K562 (cell line): ENCODE measurements at regions not wholly inside any gene's neighbourhood (a gene's known extent, or its start where the extent isn't known, plus 50 kb on each side); places are given as distances from the start of the nearest gene placed in this dataset.

Source experiments
- CTBP1 ChIP-seq: fragments of 450-650 bp; IDR thresholded peaks from 2 replicates; pipeline ENCODE4 v1.6.1; 2016; ENCODE audit warnings: borderline replicate concordance
- HSF4 ChIP-seq: fragments of 250-450 bp; sonication (Bioruptor Pico); IDR thresholded peaks from 2 replicates; pipeline ENCODE4 v2.1.2; 2022; ENCODE audit warnings: mild to moderate bottlenecking, moderate library complexity, borderline replicate concordance
- RFX5 ChIP-seq: IDR thresholded peaks from 2 replicates; pipeline ENCODE4 v1.6.1; 2011; ENCODE audit warnings: low read depth, mild to moderate bottlenecking, improper control_type of control experiment, low read length
- TF ChIP-seq, protein P1 (sequence below), 2 experiments: fragments of 450-650 bp; formaldehyde crosslinking in 1 of 2; IDR thresholded peaks; 2 replicates each; pipeline versions ENCODE4 v1.4.0 to v1.6.1; 2014 to 2020; ENCODE audit warnings: mild to moderate bottlenecking in 2 of 2, borderline replicate concordance in 1 of 2, low read depth in 1 of 2
- TF ChIP-seq, protein P2 (sequence below): fragments of 450-650 bp; IDR thresholded peaks from 2 replicates; pipeline ENCODE4 v1.6.1; 2017; ENCODE audit warnings: antibody characterized with exemption

DNA sequence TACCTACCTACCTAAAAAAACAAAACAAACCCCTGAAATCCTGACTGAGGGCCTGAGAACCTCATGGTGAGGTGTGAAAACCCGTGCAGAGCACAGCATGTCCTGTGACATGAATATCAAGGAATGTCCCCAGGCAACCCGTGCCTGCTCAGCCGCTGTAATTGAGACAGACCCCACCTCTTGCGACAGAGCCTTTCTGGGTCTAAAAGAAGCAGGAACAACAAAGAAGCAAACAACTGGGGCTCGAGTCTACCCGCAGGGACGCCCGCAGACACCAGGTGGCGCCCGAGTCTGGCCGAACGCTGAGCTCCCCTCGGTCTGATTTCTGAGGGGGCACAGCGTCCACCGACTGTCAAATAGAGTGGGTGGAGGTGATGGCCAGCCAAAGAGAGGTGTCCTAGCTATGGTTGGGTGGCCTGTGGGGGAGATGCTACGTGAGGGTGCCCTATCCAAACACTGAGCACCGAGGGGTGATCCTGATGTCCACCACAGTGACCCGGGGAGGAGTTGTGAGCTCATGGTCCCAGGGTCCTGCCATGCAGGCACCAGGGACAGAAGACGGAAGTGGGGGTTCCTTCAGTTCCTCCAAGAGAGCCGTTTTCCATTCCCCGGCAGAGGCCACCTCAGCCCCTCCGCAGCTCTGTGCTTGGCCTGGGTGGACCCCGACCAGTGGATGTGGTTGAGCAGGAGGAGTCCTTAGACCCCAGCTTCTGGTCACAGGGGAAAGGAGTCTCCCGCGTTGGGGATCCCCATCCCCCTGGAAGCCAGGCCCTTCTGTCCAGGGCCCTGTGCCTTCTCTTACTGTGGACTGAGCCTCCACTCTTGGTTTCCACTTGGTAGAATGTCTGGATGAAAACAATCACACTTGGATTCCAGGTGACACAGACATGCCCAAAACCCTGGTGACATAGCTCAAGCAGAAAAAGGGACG lies 268.2 kb downstream of the CDC5L start (continued):
- TF ChIP-seq CTBP1, result peak; percentile 60; the same call in 1 of the 2 replicates
- no peak for TF ChIP-seq RFX5
- TF ChIP-seq, protein P1, sequence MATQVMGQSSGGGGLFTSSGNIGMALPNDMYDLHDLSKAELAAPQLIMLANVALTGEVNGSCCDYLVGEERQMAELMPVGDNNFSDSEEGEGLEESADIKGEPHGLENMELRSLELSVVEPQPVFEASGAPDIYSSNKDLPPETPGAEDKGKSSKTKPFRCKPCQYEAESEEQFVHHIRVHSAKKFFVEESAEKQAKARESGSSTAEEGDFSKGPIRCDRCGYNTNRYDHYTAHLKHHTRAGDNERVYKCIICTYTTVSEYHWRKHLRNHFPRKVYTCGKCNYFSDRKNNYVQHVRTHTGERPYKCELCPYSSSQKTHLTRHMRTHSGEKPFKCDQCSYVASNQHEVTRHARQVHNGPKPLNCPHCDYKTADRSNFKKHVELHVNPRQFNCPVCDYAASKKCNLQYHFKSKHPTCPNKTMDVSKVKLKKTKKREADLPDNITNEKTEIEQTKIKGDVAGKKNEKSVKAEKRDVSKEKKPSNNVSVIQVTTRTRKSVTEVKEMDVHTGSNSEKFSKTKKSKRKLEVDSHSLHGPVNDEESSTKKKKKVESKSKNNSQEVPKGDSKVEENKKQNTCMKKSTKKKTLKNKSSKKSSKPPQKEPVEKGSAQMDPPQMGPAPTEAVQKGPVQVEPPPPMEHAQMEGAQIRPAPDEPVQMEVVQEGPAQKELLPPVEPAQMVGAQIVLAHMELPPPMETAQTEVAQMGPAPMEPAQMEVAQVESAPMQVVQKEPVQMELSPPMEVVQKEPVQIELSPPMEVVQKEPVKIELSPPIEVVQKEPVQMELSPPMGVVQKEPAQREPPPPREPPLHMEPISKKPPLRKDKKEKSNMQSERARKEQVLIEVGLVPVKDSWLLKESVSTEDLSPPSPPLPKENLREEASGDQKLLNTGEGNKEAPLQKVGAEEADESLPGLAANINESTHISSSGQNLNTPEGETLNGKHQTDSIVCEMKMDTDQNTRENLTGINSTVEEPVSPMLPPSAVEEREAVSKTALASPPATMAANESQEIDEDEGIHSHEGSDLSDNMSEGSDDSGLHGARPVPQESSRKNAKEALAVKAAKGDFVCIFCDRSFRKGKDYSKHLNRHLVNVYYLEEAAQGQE (IDR thresholded peaks at IDR 0.05; ENCODE audit: borderline replicate concordance), result peak; percentile 94
- TF ChIP-seq, protein P1 (CRISPR knock-in tag; IDR thresholded peaks at IDR 0.05; ENCODE audit: low read depth), result no peak
- TF ChIP-seq, protein P2, sequence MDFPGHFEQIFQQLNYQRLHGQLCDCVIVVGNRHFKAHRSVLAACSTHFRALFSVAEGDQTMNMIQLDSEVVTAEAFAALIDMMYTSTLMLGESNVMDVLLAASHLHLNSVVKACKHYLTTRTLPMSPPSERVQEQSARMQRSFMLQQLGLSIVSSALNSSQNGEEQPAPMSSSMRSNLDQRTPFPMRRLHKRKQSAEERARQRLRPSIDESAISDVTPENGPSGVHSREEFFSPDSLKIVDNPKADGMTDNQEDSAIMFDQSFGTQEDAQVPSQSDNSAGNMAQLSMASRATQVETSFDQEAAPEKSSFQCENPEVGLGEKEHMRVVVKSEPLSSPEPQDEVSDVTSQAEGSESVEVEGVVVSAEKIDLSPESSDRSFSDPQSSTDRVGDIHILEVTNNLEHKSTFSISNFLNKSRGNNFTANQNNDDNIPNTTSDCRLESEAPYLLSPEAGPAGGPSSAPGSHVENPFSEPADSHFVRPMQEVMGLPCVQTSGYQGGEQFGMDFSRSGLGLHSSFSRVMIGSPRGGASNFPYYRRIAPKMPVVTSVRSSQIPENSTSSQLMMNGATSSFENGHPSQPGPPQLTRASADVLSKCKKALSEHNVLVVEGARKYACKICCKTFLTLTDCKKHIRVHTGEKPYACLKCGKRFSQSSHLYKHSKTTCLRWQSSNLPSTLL, result no peak
- TF ChIP-seq HSF4 (CRISPR knock-in tag), result no peak
